SHP77 treated with DMSO at 0.1 percent for 48 hours (cell line): ENCODE measurements at regions not wholly inside any gene's neighbourhood (a gene's known extent, or its start where the extent isn't known, plus 50 kb on each side); places are given as distances from the start of the nearest gene placed in this dataset.
"Not testable (repeated sequence)": the region's sequence is repeated elsewhere in the genome, so short reads cannot be mapped to it uniquely, and the experiment has no call there.

Experiments
- DNase-seq: peaks from one replicate; lab custom pipeline; 2025; lab: John Stamatoyannopoulos, UW

- no peak for DNase-seq
Measured at GRCh38 chr19:30681162-30682100, 309.2 kb downstream of the ZNF536 start.

- DNase-seq = not testable (repeated sequence)
Measured at GRCh38 chr19:30680399-30680798, 308.2 kb downstream of the ZNF536 start.

- no peak for DNase-seq
Measured at GRCh38 chr19:30679789-30680188, 307.6 kb downstream of the ZNF536 start.

- DNase-seq = no peak
Measured at GRCh38 chr19:30679153-30679702, 307.0 kb downstream of the ZNF536 start.

GRCh38 chr19:30678168-30678567 is 306.0 kb downstream of the ZNF536 start:
- DNase-seq = no peak

GRCh38 chr19:30677702-30678101 is 305.5 kb downstream of the ZNF536 start:
- DNase-seq = no peak

GRCh38 chr19:30676990-30677679 is 305.0 kb downstream of the ZNF536 start:
- no peak for DNase-seq

- DNase-seq = no peak
Measured at GRCh38 chr19:30675086-30675485, 302.9 kb downstream of the ZNF536 start.

GRCh38 chr19:30674656-30675055 is 302.5 kb downstream of the ZNF536 start:
- no peak for DNase-seq

- DNase-seq = no peak
Measured at GRCh38 chr19:30673336-30673735, 301.2 kb downstream of the ZNF536 start.

GRCh38 chr19:30672926-30673325 is 300.7 kb downstream of the ZNF536 start:
- DNase-seq = no peak

- DNase-seq = no peak
Measured at GRCh38 chr19:30671622-30672051, 299.5 kb downstream of the ZNF536 start.

- DNase-seq = no peak
Measured at GRCh38 chr19:30671367-30671619, 299.1 kb downstream of the ZNF536 start.

GRCh38 chr19:30670562-30671366 is 298.6 kb downstream of the ZNF536 start:
- no peak for DNase-seq

GRCh38 chr19:30670011-30670329 is 297.8 kb downstream of the ZNF536 start:
- no peak for DNase-seq

- no peak for DNase-seq
Measured at GRCh38 chr19:30669329-30670010, 297.3 kb downstream of the ZNF536 start.

- DNase-seq = no peak
Measured at GRCh38 chr19:30668521-30669155, 296.5 kb downstream of the ZNF536 start.

- DNase-seq = no peak
Measured at GRCh38 chr19:30667746-30668145, 295.6 kb downstream of the ZNF536 start.

GRCh38 chr19:30667227-30667626 is 295.0 kb downstream of the ZNF536 start:
- no peak for DNase-seq

- no peak for DNase-seq
Measured at GRCh38 chr19:30666301-30666803, 294.2 kb downstream of the ZNF536 start.

- DNase-seq = no peak
Measured at GRCh38 chr19:30665449-30665848, 293.3 kb downstream of the ZNF536 start.
